ENCODE measurements at regions not wholly inside any gene's neighbourhood (a gene's known extent, or its start where the extent isn't known, plus 50 kb on each side); places are given as distances from the start of the nearest gene placed in this dataset.

DNA sequence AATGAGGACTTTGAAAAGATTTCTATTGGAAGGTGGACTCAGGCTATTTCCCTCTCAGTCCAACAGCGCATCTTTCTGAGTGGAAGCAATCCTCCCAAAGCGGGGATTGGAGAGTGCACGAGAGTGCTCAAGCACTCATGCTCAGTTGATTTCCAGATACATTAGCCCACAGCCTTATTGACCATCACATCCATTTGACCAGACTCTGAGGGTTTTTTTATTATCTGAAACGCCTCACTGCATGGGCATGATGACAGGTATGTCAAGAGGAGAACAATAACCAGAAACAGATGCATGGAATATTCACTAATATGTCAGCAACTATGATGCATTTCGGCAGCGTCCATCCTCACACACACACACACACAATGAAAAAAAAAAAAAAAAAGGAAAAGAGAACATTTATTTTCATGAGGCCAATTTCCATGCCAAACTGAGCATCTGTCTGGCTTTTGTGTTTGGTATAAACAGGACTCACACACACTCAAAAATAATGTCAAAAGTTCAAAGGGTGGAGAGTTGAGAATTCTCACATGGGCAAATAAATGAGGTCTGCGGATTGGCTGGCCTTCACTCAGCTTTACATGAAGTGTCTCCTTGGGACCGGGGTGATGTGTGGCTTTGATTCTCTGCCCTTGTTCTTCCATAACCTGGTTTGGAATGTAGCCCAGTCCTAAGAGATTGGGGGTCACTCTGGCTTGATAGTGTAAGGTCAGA lies 371.6 kb downstream of the MCTP2 start:
- TF ChIP-seq ISX (CRISPR knock-in tag; conservative IDR thresholded peaks at IDR 0.05) = no peak
- no peak for TF ChIP-seq POLR2A (IDR thresholded peaks at IDR 0.05; ENCODE audit: insufficient read depth in 1 of 2, low read depth in 2 of 2, low read length in 2 of 2)
- no peak for TF ChIP-seq ZNF180 (CRISPR knock-in tag; IDR thresholded peaks at IDR 0.05; ENCODE audit: borderline replicate concordance, low read depth)
- TF ChIP-seq ZNF121 (CRISPR knock-in tag; IDR thresholded peaks at IDR 0.05) = no peak
